Right atrium auricular region (tissue), 2 donors: ENCODE measurements at regions not wholly inside any gene's neighbourhood (a gene's known extent, or its start where the extent isn't known, plus 50 kb on each side); places are given as distances from the start of the nearest gene placed in this dataset.

Experiments used
- DNase-seq: peaks from one replicate; pipeline ENCODE4 v3.0.0-alpha.2; 2019; ENCODE audit warnings: low spot score
- H3K27ac ChIP-seq, 2 donors: fragments of 200-600 bp; sonication (generic); 1 replicate in 1 of 2; 2 replicates in 1 of 2; pipeline ENCODE4 v1.5.1; 2016 to 2019
- H3K27me3 ChIP-seq, 2 donors: fragments of 200-600 bp; sonication (generic); one replicate each; pipeline versions ENCODE4 v1.5.1 to v1.6.0; 2017 to 2019
- H3K36me3 ChIP-seq: fragments of 200-600 bp; sonication (generic); one replicate; pipeline ENCODE4 v1.5.1; 2016
- H3K4me1 ChIP-seq, 2 donors: fragments of 200-600 bp; sonication (generic); one replicate each; pipeline versions ENCODE4 v1.5.1 to v1.6.0; 2017 to 2019
- H3K4me3 ChIP-seq, 2 donors: fragments of 200-600 bp; sonication (generic); 1 replicate in 1 of 2; 2 replicates in 1 of 2; pipeline ENCODE4 v1.5.1; 2017 to 2019; ENCODE audit warnings: mild to moderate bottlenecking in 1 of 2, moderate library complexity in 1 of 2
- H3K9me3 ChIP-seq, 2 donors: fragments of 200-600 bp; sonication (generic); one replicate each; pipeline ENCODE4 v1.5.1; 2019
- CTCF ChIP-seq, 2 donors: fragments of 200-600 bp; sonication (generic); IDR thresholded peaks; one replicate each; pipeline ENCODE4 v1.5.1; 2019; ENCODE audit warnings: antibody characterized with exemption in 2 of 2

- Histone ChIP-seq H3K36me3 (no peaks in the 10 kb centered on the region), H3K27me3 (no peaks in the 10 kb centered on the region), H3K9me3 (no peaks in the 10 kb centered on the region), H3K4me3 (no peak overlapping the region), H3K4me1 (no peaks in the 10 kb centered on the region), H3K27ac (no peak overlapping the region)
- DNase-seq: no peak
- TF ChIP-seq CTCF (IDR thresholded peaks at IDR 0.05): no peak
Measured at GRCh38 chr11:134479206-134480135, 67.4 kb upstream of the B3GAT1 start.

GRCh38 chr11:134478611-134479010 lies 66.6 kb upstream of the B3GAT1 start:
- Histone ChIP-seq H3K27ac (no peak overlapping the region), H3K4me3 (no peak overlapping the region), H3K9me3 (no peaks in the 10 kb centered on the region), H3K27me3 (no peaks in the 10 kb centered on the region), H3K36me3 (no peaks in the 10 kb centered on the region), H3K4me1 (no peaks in the 10 kb centered on the region)
- DNase-seq: no peak
- no peak for TF ChIP-seq CTCF (IDR thresholded peaks at IDR 0.05)

GRCh38 chr11:134478176-134478575 lies 66.1 kb upstream of the B3GAT1 start:
- no peaks in the 10 kb centered on the region for H3K4me1 ChIP-seq
- no peak overlapping the region for H3K27ac ChIP-seq
- H3K36me3 ChIP-seq: no peaks in the 10 kb centered on the region
- H3K9me3 ChIP-seq: no peaks in the 10 kb centered on the region
- DNase-seq: no peak
- no peak for TF ChIP-seq CTCF (IDR thresholded peaks at IDR 0.05)
- no peak overlapping the region for H3K4me3 ChIP-seq
- no peaks in the 10 kb centered on the region for H3K27me3 ChIP-seq

GRCh38 chr11:134477486-134477885 lies 65.4 kb upstream of the B3GAT1 start:
- Histone ChIP-seq H3K27ac (no peak overlapping the region), H3K27me3 (no peaks in the 10 kb centered on the region), H3K9me3 (no peaks in the 10 kb centered on the region), H3K4me1 (no peaks in the 10 kb centered on the region), H3K36me3 (no peaks in the 10 kb centered on the region), H3K4me3 (no peak overlapping the region)
- TF ChIP-seq CTCF (IDR thresholded peaks at IDR 0.05): no peak
- no peak for DNase-seq

- Histone ChIP-seq H3K4me1 (no peaks in the 10 kb centered on the region), H3K9me3 (no peaks in the 10 kb centered on the region), H3K4me3 (no peak overlapping the region), H3K27me3 (no peaks in the 10 kb centered on the region), H3K36me3 (no peaks in the 10 kb centered on the region), H3K27ac (no peak overlapping the region)
- no peak for TF ChIP-seq CTCF (IDR thresholded peaks at IDR 0.05)
- DNase-seq: no peak
Measured at GRCh38 chr11:134476435-134477021, 64.5 kb upstream of the B3GAT1 start.
